Psoas muscle (tissue), 7 donors: ENCODE measurements at regions not wholly inside any gene's neighbourhood (a gene's known extent, or its start where the extent isn't known, plus 50 kb on each side); places are given as distances from the start of the nearest gene placed in this dataset.

Experiments used
- ATAC-seq, 4 donors: fragments of 200-7000 bp; cut with Tn5 transposase; one replicate each; pipeline ENCODE4 v1.9.1; 2020; ENCODE audit warnings: moderate library complexity in 3 of 4, mild to moderate bottlenecking in 2 of 4
- DNase-seq, 2 donors: peaks; one replicate each; pipeline ENCODE4 v3.0.0-alpha.2; 2020
- H3K27ac ChIP-seq: fragments of 200-600 bp; one replicate; pipeline ENCODE4 v1.8.0; 2022
- H3K27me3 ChIP-seq, 3 donors: fragments of 200-600 bp in 1 of 3; one replicate each; pipeline versions ENCODE4 v1.6.1 to v1.8.0; 2013 to 2022; ENCODE audit warnings: low read length in 2 of 3, mild to moderate bottlenecking in 2 of 3, moderate library complexity in 1 of 3; ENCODE audit not compliant: insufficient read depth in 3 of 3
- H3K36me3 ChIP-seq, 2 donors: fragments of 200-600 bp in 1 of 2; one replicate each; pipeline versions ENCODE4 v1.6.1 to v1.8.0; 2013 to 2022; ENCODE audit warnings: low read depth in 1 of 2, mild to moderate bottlenecking in 1 of 2, moderate library complexity in 1 of 2; ENCODE audit not compliant: insufficient read depth in 1 of 2
- H3K4me1 ChIP-seq: fragments of 200-600 bp; one replicate; pipeline ENCODE4 v1.8.0; 2022
- H3K4me3 ChIP-seq: fragments of 200-600 bp; one replicate; pipeline ENCODE4 v1.8.0; 2022; ENCODE audit warnings: mild to moderate bottlenecking
- H3K9me3 ChIP-seq: fragments of 200-600 bp; one replicate; pipeline ENCODE4 v1.8.0; 2022
- CTCF ChIP-seq: fragments of 200-600 bp; IDR thresholded peaks from one replicate; pipeline ENCODE4 v1.8.0; 2022; ENCODE audit warnings: antibody characterized with exemption
- WGBS, 3 donors: extraction: QIAGEN DNeasy Blood & Tissue Kit; methylation state at CpG; one replicate each; pipeline versions ENCODE4 v1.1.6 to v1.1.7; 2013; 5-methylcytosine and 5-hydroxymethylcytosine counted together
- intact Hi-C, 2 donors: fragments of 100-400 bp; cut with DNase I; formaldehyde crosslinking; loops; one replicate each; pipeline versions ENCODE4 v1.11.0 to v1.14.2; 2022
- donor health status: healthy with polysubstance abuse.
- donor health status: DM: no; HTN: no; CAD: no; lungs with moderate emphysema.
- donor health status: Bipolar disorder and iron deficiency.
- donor health status: healthy.
- donor health status: DM: yes; HTN: yes; CAD: no.
- donor health status: DM: no; HTN: no; CAD: no.
- donor health status: DM: yes; HTN: yes; CAD: no.

DNA sequence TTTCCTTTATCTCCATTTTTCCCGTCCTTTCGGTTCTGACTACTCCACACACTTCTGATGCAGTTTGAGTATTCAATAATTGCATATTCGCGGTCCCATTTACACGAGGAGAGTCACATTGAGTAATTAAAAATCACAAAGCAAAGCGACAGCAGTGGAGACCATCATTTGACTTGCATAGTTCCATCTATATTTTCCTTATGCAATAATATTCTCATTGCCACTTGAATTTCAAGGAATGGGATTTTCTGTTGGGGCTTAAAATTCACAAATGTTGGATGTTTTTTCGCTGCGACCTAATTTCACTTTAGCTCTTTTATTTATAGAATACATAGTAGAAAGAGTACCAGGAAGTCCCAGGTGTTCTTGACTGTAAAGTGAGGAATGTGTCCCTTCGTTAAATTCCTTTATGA lies 186.8 kb downstream of the ZEB2 start:
- H3K27ac ChIP-seq: peak overlapping the region; percentile 85
- no peak for TF ChIP-seq CTCF
- H3K4me1 ChIP-seq: peaks cover 20% of the 10 kb centered on the region
- DNase-seq: no peak
- H3K36me3 ChIP-seq: no peaks in the 10 kb centered on the region
- no peaks in the 10 kb centered on the region for H3K9me3 ChIP-seq
- WGBS, 3 donors: 54 to 68% (median 62%) methylated on average over 9 of the region's 9 CpGs
- no peak for ATAC-seq
- H3K4me3 ChIP-seq: peak overlapping the region; percentile 74
- intact Hi-C loops: loop anchor here (5.0 kb wide), 3 partner anchors 44 to 184 kb away; no protein-coding TSS in a partner anchor
- no peaks in the 10 kb centered on the region for H3K27me3 ChIP-seq

DNA sequence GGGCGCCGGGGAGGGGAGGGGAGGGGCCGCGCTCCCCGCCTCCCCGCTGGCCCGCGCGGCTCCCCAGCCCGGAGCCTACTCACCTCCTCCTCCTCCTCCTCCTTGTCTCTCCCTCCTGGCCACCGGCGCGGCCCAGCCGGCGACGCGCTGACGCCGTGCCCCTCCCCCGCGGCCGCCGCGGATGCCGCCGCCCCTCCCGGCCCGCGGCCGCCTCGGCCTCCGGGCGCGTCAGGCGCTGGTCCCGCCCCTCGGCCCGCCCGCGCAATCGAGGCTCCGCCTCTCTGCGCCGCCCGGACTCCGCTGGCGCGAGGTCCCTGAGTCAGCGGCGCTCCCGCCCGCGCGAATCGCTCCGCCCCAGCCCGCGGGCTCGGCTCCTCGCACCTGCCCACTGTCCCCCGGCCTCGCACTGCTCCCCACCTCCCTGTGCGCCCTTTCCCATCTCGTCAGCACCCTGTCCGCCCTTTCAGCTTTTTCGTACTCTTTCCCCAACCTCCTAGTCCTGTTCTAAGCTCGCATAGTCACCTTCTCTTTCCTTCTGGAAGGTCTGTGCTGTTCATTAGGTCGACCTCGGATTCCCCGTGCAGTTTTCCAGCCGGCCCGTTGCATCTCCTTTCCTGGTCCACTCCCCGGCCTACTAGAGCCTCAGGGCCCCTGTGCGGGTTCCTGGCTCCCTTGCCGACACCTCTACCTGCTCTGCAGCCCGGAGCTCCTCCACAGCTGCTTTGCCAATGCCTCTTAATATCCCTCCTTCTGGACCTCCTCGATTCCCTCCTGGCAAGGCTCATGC lies 187.4 kb downstream of the ZEB2 start:
- H3K4me3 ChIP-seq: peak overlapping the region; percentile 74
- H3K27me3 ChIP-seq: no peaks in the 10 kb centered on the region
- peaks cover 25% of the 10 kb centered on the region for H3K4me1 ChIP-seq
- peak overlapping the region; percentile 85 for H3K27ac ChIP-seq
- TF ChIP-seq CTCF: no peak
- 1 to 2% (median 1%) methylated on average over 43 to 73 of the region's 77 CpGs for WGBS, 3 donors
- DNase-seq (peak; percentile 89 to 94), ATAC-seq (peak; percentile 92 to 95 (median 94))
- H3K9me3 ChIP-seq: no peaks in the 10 kb centered on the region
- H3K36me3 ChIP-seq: no peaks in the 10 kb centered on the region
- intact Hi-C loops: loop anchor here (5.0 kb wide), 3 partner anchors 45 to 185 kb away; no protein-coding TSS in a partner anchor

DNA sequence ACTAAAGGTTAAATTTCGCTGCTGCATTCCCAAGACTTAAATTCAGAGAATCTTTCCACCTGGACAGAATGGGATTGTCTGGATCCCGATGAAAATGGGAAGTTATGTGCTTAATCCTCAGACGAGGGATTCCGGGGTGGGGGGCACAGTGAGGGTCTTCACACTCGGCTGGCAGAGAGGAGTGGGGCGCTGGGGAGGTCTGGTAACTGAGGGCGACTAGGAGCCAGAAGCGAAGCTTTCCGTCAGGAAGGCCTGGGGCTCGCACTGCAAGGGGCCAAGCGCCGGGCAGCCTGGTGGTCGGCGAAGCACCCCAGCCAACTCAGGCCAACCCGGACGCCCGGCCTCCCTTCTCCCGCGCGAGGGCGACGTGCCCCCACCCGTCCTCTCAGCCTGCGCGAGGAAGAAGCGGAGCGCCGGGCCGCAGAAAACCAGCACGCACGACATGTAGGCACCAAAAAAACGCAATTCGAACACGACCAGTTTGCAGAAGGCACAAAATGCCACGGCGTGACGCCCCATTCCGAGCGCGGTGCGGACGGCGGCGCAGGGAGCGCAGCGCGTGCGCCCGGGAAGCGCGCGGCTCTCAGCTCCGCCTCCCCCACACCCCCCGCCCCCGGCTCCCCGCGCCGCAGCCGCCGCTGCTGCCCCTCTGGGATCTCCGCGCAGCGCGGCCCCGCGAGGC lies 188.1 kb downstream of the ZEB2 start:
- peak overlapping the region; percentile 74 for H3K4me3 ChIP-seq
- intact Hi-C loops: loop anchor here (5.0 kb wide), 3 partner anchors 45 to 185 kb away; no protein-coding TSS in a partner anchor
- 0 to 1% (median 0%) methylated on average over 43 to 62 of the region's 66 CpGs for WGBS, 3 donors
- DNase-seq (no peak), ATAC-seq (peak; percentile 56 to 87 (median 84))
- peak; percentile 14 for TF ChIP-seq CTCF
- no peaks in the 10 kb centered on the region for H3K36me3 ChIP-seq
- no peaks in the 10 kb centered on the region for H3K27me3 ChIP-seq
- H3K9me3 ChIP-seq: no peaks in the 10 kb centered on the region
- H3K27ac ChIP-seq: peak overlapping the region; percentile 81
- H3K4me1 ChIP-seq: peaks cover 25% of the 10 kb centered on the region

- no peak for ATAC-seq
- Histone ChIP-seq H3K27me3 (no peaks in the 10 kb centered on the region), H3K9me3 (no peaks in the 10 kb centered on the region), H3K4me3 (peak overlapping the region; percentile 74), H3K27ac (peak overlapping the region; percentile 81), H3K36me3 (no peaks in the 10 kb centered on the region), H3K4me1 (peaks cover 25% of the 10 kb centered on the region)
- intact Hi-C loops: loop anchor here (5.0 kb wide), 3 partner anchors 46 to 186 kb away; no protein-coding TSS in a partner anchor
- WGBS, 3 donors: 6 to 11% (median 8%) methylated on average over 12 of the region's 12 CpGs
- no peak for DNase-seq
- TF ChIP-seq CTCF: no peak
Measured at GRCh38 chr2:144330951-144331673, 188.8 kb downstream of the ZEB2 start.
